SK-N-SH (cell line): ENCODE measurements at regions not wholly inside any gene's neighbourhood (a gene's known extent, or its start where the extent isn't known, plus 50 kb on each side); places are given as distances from the start of the nearest gene placed in this dataset.

Experiments
- FOXJ3 ChIP-seq: sonication (generic); formaldehyde crosslinking; IDR thresholded peaks from 2 replicates; pipeline ENCODE4 v1.5.1; 2020; ENCODE audit warnings: mild to moderate bottlenecking, missing genetic modification reagents
- GATA2 ChIP-seq: sonication (generic); formaldehyde crosslinking; IDR thresholded peaks from 2 replicates; pipeline ENCODE4 v1.5.0; 2020; ENCODE audit warnings: mild to moderate bottlenecking, missing genetic modification reagents
- MEF2A ChIP-seq: IDR thresholded peaks from 2 replicates; pipeline ENCODE4 v1.4.0; 2012; ENCODE audit warnings: low read depth, borderline replicate concordance
- NFIC ChIP-seq: IDR thresholded peaks from 2 replicates; pipeline ENCODE4 v1.4.0; 2012; ENCODE audit warnings: borderline replicate concordance
- POLR2AphosphoS5 ChIP-seq: IDR thresholded peaks from 2 replicates; pipeline ENCODE4 v1.6.1; 2012; ENCODE audit warnings: low read depth, low read length
- RAD21 ChIP-seq: IDR thresholded peaks from 2 replicates; pipeline ENCODE4 v1.6.1; 2012; ENCODE audit warnings: mild to moderate bottlenecking, low read length
- RCOR1 ChIP-seq: fragments of 150-350 bp; IDR thresholded peaks from 2 replicates; pipeline ENCODE4 v1.6.1; 2017; ENCODE audit warnings: antibody characterized with exemption, low read length
- RXRA ChIP-seq: IDR thresholded peaks from 2 replicates; pipeline ENCODE4 v1.4.0; 2012; ENCODE audit warnings: low read depth, mild to moderate bottlenecking, borderline replicate concordance
- SMC3 ChIP-seq: IDR thresholded peaks from 2 replicates; pipeline ENCODE4 v1.6.1; 2012; ENCODE audit warnings: low read depth, low read length, improper control_type of control experiment
- TAF1 ChIP-seq: IDR thresholded peaks from 2 replicates; pipeline ENCODE4 v1.6.1; 2012; ENCODE audit warnings: low read depth, mild to moderate bottlenecking, low read length, moderate library complexity, borderline replicate concordance
- TEAD4 ChIP-seq: IDR thresholded peaks from 2 replicates; pipeline ENCODE4 v1.4.0; 2012; ENCODE audit warnings: mild to moderate bottlenecking, borderline replicate concordance; ENCODE audit not compliant: insufficient read depth
- YY1 ChIP-seq: IDR thresholded peaks from 2 replicates; pipeline ENCODE4 v1.4.0; 2012; ENCODE audit warnings: low read depth, mild to moderate bottlenecking
- TF ChIP-seq, protein P1 (sequence below): fragments of 200-600 bp; sonication (generic); IDR thresholded peaks from 2 replicates; pipeline ENCODE4 v1.6.1; 2017; ENCODE audit warnings: antibody characterized with exemption, mild to moderate bottlenecking, moderate library complexity
- TF ChIP-seq, protein P2 (sequence below): IDR thresholded peaks from 2 replicates; pipeline ENCODE4; 2012

DNA sequence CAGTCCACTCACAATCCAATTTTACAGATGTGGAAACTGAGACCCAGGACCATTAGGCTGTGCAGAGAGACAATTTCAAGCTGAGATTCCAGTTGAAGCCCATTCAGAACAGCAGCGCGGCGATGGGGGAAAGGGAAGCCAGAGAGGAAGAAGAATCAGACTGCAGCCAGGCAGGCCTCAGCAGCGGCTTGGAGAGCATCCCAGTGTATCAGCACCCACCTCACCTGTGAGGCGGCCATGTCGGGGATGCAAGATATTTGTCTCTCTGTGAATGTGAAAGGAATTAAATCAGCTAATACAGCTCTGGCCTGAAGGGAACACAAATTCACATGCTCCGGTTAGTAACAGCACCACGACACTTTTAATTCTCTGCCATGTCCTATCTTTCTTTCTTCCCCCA, 198.0 kb upstream of the SOX11 start:
- TF ChIP-seq YY1 (no peak), FOXJ3 (CRISPR knock-in tag) (no peak), TEAD4 (no peak), RXRA (no peak), POLR2AphosphoS5 (no peak), GATA2 (CRISPR knock-in tag) (no peak), RAD21 (no peak), SMC3 (no peak), TAF1 (no peak), NFIC (no peak), MEF2A (no peak), RCOR1 (no peak)
- TF ChIP-seq, protein P1, sequence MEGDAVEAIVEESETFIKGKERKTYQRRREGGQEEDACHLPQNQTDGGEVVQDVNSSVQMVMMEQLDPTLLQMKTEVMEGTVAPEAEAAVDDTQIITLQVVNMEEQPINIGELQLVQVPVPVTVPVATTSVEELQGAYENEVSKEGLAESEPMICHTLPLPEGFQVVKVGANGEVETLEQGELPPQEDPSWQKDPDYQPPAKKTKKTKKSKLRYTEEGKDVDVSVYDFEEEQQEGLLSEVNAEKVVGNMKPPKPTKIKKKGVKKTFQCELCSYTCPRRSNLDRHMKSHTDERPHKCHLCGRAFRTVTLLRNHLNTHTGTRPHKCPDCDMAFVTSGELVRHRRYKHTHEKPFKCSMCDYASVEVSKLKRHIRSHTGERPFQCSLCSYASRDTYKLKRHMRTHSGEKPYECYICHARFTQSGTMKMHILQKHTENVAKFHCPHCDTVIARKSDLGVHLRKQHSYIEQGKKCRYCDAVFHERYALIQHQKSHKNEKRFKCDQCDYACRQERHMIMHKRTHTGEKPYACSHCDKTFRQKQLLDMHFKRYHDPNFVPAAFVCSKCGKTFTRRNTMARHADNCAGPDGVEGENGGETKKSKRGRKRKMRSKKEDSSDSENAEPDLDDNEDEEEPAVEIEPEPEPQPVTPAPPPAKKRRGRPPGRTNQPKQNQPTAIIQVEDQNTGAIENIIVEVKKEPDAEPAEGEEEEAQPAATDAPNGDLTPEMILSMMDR: no peak
- TF ChIP-seq, protein P2, sequence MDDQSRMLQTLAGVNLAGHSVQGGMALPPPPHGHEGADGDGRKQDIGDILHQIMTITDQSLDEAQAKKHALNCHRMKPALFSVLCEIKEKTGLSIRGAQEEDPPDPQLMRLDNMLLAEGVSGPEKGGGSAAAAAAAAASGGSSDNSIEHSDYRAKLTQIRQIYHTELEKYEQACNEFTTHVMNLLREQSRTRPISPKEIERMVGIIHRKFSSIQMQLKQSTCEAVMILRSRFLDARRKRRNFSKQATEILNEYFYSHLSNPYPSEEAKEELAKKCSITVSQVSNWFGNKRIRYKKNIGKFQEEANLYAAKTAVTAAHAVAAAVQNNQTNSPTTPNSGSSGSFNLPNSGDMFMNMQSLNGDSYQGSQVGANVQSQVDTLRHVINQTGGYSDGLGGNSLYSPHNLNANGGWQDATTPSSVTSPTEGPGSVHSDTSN: no peak
